ENCODE measurements at regions not wholly inside any gene's neighbourhood (a gene's known extent, or its start where the extent isn't known, plus 50 kb on each side); places are given as distances from the start of the nearest gene placed in this dataset.

DNA sequence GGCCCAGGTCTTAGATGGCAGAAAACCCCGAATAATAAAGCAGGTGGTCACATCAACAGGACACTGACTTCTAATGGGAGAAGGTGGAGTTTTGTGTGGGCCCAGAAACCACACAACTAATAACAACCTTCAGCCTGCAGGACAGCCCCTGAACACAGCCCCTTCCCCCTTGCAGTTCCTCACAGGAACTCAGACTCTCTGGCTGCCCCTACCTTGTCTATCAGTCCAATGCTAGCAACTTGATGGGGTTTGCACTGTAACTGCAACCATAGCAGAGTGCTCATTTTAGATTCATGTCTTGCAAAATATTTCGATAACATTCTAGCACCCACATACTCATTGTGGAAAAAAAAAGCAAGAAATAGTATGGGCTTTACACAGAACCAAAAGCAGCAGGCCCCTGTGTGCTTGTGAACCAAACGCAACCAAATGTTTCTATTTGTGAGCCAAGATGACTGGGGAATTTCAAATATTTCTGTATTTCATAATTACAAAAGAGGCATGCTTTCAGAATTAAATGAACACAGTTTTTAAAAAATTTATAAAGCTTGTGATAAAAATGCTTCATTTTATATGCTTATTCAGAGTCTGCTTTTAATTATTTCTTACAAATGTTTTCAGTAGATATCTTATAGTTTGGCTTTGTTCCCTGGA lies 62.7 kb upstream of the PDE4D start:
- TF ChIP-seq, protein P1, sequence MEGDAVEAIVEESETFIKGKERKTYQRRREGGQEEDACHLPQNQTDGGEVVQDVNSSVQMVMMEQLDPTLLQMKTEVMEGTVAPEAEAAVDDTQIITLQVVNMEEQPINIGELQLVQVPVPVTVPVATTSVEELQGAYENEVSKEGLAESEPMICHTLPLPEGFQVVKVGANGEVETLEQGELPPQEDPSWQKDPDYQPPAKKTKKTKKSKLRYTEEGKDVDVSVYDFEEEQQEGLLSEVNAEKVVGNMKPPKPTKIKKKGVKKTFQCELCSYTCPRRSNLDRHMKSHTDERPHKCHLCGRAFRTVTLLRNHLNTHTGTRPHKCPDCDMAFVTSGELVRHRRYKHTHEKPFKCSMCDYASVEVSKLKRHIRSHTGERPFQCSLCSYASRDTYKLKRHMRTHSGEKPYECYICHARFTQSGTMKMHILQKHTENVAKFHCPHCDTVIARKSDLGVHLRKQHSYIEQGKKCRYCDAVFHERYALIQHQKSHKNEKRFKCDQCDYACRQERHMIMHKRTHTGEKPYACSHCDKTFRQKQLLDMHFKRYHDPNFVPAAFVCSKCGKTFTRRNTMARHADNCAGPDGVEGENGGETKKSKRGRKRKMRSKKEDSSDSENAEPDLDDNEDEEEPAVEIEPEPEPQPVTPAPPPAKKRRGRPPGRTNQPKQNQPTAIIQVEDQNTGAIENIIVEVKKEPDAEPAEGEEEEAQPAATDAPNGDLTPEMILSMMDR (IDR thresholded peaks at IDR 0.05), result no peak
- no peak for DNase-seq
- H3K4me3 ChIP-seq, result no peak overlapping the region
- H3K9me3 ChIP-seq, result no peaks in the 10 kb centered on the region
- H3K4me1 ChIP-seq, result no peaks in the 10 kb centered on the region
- intact Hi-C loops (cut with DNase I), result no loop called here
- no peak for ATAC-seq
- H3K27ac ChIP-seq, result no peak overlapping the region
- no peaks in the 10 kb centered on the region for H3K27me3 ChIP-seq
- no peaks in the 10 kb centered on the region for H3K36me3 ChIP-seq

DNA sequence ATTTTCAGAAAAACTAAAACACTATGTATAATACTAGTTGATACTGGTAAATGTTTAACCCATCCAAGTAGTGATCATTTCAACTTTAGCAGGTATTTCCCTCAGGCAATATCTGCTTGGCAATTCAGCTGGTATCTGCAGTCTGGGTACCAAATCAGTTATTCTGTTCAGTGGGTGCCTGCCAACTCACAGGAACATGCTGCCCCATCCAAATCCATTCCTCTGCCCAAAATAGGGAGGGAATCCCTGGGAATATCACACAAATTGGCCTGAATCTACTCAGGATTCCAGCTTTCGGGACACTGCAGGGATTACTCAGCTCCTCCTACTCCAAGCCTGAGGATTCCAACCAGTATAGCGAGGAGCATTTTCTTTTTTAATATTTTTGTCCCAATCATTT lies 61.7 kb upstream of the PDE4D start:
- Histone ChIP-seq H3K27me3 (no peaks in the 10 kb centered on the region), H3K36me3 (no peaks in the 10 kb centered on the region), H3K4me1 (no peaks in the 10 kb centered on the region), H3K9me3 (no peaks in the 10 kb centered on the region), H3K27ac (no peak overlapping the region), H3K4me3 (no peak overlapping the region)
- DNase-seq, result no peak
- TF ChIP-seq, protein P1 (IDR thresholded peaks at IDR 0.05), result no peak
- ATAC-seq, result no peak
- intact Hi-C loops (cut with DNase I), result no loop called here

DNA sequence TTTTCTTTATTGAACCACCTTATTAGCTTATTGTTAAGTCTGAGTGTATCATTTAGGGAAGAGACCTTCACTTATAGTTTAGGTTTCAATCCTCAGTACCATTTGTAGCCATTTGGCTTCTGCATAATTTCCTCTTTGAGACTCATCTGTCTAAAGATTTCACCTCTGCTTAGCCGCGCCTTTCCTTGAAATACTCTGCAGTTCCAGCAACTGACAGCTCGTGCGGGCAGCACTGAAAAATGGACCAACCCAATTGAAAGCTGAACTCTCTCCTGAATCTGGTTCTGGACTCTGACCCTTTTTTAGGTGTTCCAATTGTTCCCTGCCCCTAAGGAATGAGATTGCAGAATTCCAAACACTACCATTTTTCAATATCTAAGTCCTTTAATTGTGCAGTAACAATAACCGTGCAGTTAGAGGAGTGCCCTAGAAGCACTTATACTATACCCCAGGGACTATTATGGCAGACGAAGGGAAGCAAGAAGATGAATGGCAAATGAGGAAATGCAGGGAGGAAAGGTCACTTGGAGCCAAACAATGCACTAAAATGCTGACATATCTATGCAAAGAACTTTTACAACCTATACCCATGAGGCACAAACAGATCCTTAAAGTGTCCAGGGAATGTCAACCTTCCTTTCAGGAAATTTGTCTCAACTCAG lies 50.1 kb upstream of the PDE4D start:
- intact Hi-C loops (cut with DNase I), result no loop called here
- TF ChIP-seq, protein P1 (IDR thresholded peaks at IDR 0.05), result no peak
- H3K27me3 ChIP-seq, result no peaks in the 10 kb centered on the region
- DNase-seq, result no peak
- no peak overlapping the region for H3K4me3 ChIP-seq
- no peak overlapping the region for H3K27ac ChIP-seq
- ATAC-seq, result no peak
- no peaks in the 10 kb centered on the region for H3K9me3 ChIP-seq
- no peaks in the 10 kb centered on the region for H3K36me3 ChIP-seq
- no peaks in the 10 kb centered on the region for H3K4me1 ChIP-seq

Data from left lung (tissue), 4 donors.